Mesenchymal stem cell (in vitro differentiated cells and primary cell): ENCODE measurements at regions not wholly inside any gene's neighbourhood (a gene's known extent, or its start where the extent isn't known, plus 50 kb on each side); places are given as distances from the start of the nearest gene placed in this dataset.

Experiments
- DNase-seq: peaks from one replicate; pipeline ENCODE4 v3.0.0-alpha.2; 2013
- H2AFZ ChIP-seq: one replicate; pipeline ENCODE4 v1.6.1; 2013; ENCODE audit warnings: low read depth, mild to moderate bottlenecking, control low read depth, inconsistent platforms, low read length, moderate library complexity
- H2AK5ac ChIP-seq: 2 replicates; pipeline ENCODE4 v1.6.1; 2013; ENCODE audit warnings: low read length, moderate library complexity, mild to moderate bottlenecking, inconsistent platforms; ENCODE audit not compliant: severe bottlenecking
- H2BK120ac ChIP-seq: one replicate; pipeline ENCODE4 v1.6.1; 2013; ENCODE audit warnings: low read depth, mild to moderate bottlenecking, inconsistent platforms, low read length, moderate library complexity
- H2BK12ac ChIP-seq, 2 experiments: one replicate each; pipeline ENCODE4 v1.6.1; 2013; ENCODE audit warnings: inconsistent platforms in 2 of 2, low read length in 2 of 2, mild to moderate bottlenecking in 2 of 2, moderate library complexity in 2 of 2, control low read depth in 1 of 2
- H2BK15ac ChIP-seq: one replicate; pipeline ENCODE4 v1.6.1; 2013; ENCODE audit warnings: mild to moderate bottlenecking, low read depth, inconsistent platforms; ENCODE audit not compliant: poor library complexity, severe bottlenecking
- H2BK5ac ChIP-seq: 2 replicates; pipeline ENCODE4 v1.6.1; 2013; ENCODE audit warnings: low read depth, mild to moderate bottlenecking, low read length, control low read depth, inconsistent platforms; ENCODE audit not compliant: poor library complexity, severe bottlenecking
- H3K14ac ChIP-seq, 2 experiments: one replicate each; pipeline ENCODE4 v1.6.1; 2013; ENCODE audit warnings: inconsistent platforms in 2 of 2, low read length in 2 of 2, control low read depth in 1 of 2, mild to moderate bottlenecking in 1 of 2, moderate library complexity in 1 of 2
- H3K18ac ChIP-seq, 2 experiments: one replicate each; pipeline ENCODE4 v1.6.1; 2013; ENCODE audit warnings: inconsistent platforms in 2 of 2, low read length in 2 of 2, control low read depth in 1 of 2, low read depth in 1 of 2, mild to moderate bottlenecking in 1 of 2
- H3K23ac ChIP-seq, 2 experiments: one replicate each; pipeline ENCODE4 v1.6.1; 2013; ENCODE audit warnings: inconsistent platforms in 2 of 2, low read length in 2 of 2, mild to moderate bottlenecking in 2 of 2, moderate library complexity in 2 of 2, control low read depth in 1 of 2
- H3K27ac ChIP-seq: 2 replicates; pipeline ENCODE4 v1.5.1; 2013; ENCODE audit warnings: mild to moderate bottlenecking, moderate library complexity, low read length, control low read depth, inconsistent platforms; ENCODE audit not compliant: poor library complexity, severe bottlenecking
- H3K27me3 ChIP-seq, 2 experiments: 2 replicates each; pipeline versions ENCODE4 v1.6.1 to v1.7.0; 2013; ENCODE audit warnings: low read length in 2 of 2, mild to moderate bottlenecking in 2 of 2, moderate library complexity in 2 of 2, control low read depth in 1 of 2, inconsistent platforms in 1 of 2; ENCODE audit not compliant: control insufficient read depth in 1 of 2, insufficient read depth in 1 of 2
- H3K36me3 ChIP-seq, 2 experiments: 2 replicates each; pipeline versions ENCODE4 v1.6.1 to v1.7.0; 2013; ENCODE audit warnings: low read length in 2 of 2, control low read depth in 1 of 2, inconsistent platforms in 1 of 2, low read depth in 1 of 2, mild to moderate bottlenecking in 1 of 2; ENCODE audit not compliant: insufficient read depth in 2 of 2, control insufficient read depth in 1 of 2
- H3K4ac ChIP-seq, 2 experiments: one replicate each; pipeline ENCODE4 v1.6.1; 2013; ENCODE audit warnings: inconsistent platforms in 2 of 2, low read length in 2 of 2, mild to moderate bottlenecking in 2 of 2, moderate library complexity in 2 of 2, control low read depth in 1 of 2, low read depth in 1 of 2
- H3K4me1 ChIP-seq: 2 replicates; pipeline ENCODE4 v1.6.1; 2013; ENCODE audit warnings: low read depth, low read length, control low read depth; ENCODE audit not compliant: control insufficient read depth, insufficient read depth
- H3K4me2 ChIP-seq: 2 replicates; pipeline ENCODE4 v1.6.1; 2013; ENCODE audit warnings: low read length, mild to moderate bottlenecking, inconsistent platforms; ENCODE audit not compliant: poor library complexity, severe bottlenecking
- H3K4me3 ChIP-seq, 2 experiments: 2 replicates each; pipeline versions ENCODE4 v1.5.1 to v1.7.0; 2013; ENCODE audit warnings: low read length in 2 of 2, mild to moderate bottlenecking in 2 of 2, control low read depth in 1 of 2, low read depth in 1 of 2; ENCODE audit not compliant: insufficient read depth in 1 of 2
- H3K79me1 ChIP-seq: replicated peaks from 2 replicates; pipeline ENCODE4 v1.6.1; 2013; ENCODE audit warnings: mild to moderate bottlenecking, control low read depth, low read length, inconsistent platforms; ENCODE audit not compliant: poor library complexity, severe bottlenecking
- H3K9ac ChIP-seq: 2 replicates; pipeline ENCODE4 v1.7.0; 2013; ENCODE audit warnings: mild to moderate bottlenecking, low read length, moderate library complexity
- H3K9me3 ChIP-seq: 2 replicates; pipeline ENCODE4 v1.7.0; 2013; ENCODE audit warnings: mild to moderate bottlenecking, low read length; ENCODE audit not compliant: control insufficient read depth
- H4K8ac ChIP-seq: one replicate; pipeline ENCODE4 v1.6.1; 2013; ENCODE audit warnings: inconsistent platforms, mild to moderate bottlenecking, low read length, moderate library complexity
- H4K91ac ChIP-seq: one replicate; pipeline ENCODE4 v1.6.1; 2013; ENCODE audit warnings: mild to moderate bottlenecking, low read length, inconsistent platforms
- WGBS: methylation state at CpG from one replicate; pipeline ENCODE4 v1.1.7; 2013; ENCODE audit warnings: mixed read lengths; 5-methylcytosine and 5-hydroxymethylcytosine counted together

DNA sequence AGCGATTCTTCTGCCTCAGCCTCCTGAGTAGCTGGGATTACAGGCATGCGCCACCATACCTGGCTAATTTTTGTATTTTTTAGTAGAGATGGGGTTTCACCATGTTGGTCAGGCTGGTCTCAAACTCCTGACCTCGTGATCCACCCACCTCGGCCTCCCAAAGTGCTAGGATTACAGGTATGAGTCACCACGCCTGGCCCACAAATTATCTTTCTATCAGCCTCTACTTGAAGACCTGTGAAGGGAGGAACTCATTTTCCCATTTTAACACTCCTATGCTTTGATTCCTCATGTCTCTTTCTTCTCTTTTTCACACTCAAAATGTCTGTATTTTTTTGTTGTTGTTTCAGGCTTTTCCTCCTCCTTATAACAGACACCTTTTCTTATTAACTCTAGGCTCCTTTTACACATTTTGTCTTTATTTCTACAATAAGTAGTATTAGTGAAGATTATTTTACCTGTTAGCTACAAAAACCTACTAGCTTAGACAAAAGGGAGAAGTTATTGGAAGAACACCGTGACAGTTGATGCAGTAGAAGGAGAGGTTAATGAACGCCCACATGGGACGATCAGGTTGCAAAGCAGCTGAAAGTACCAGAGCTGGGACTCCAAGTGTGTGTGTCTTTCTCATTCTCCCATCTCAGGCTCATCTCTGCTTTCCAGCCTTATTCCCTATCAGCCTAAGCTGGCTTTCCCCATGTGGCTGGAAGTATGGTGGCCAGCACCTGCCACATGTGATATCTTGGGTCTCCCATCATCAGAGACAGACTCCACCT, 97.6 kb upstream of the AGAP1 start:
- no peak overlapping the region for H4K91ac ChIP-seq
- H2AFZ ChIP-seq: no peak overlapping the region
- H3K79me1 ChIP-seq: no peaks in the 10 kb centered on the region
- H3K4ac ChIP-seq: no peak overlapping the region
- no peaks in the 10 kb centered on the region for H3K36me3 ChIP-seq
- no peak overlapping the region for H2BK120ac ChIP-seq
- no peak overlapping the region for H2BK5ac ChIP-seq
- no peaks in the 10 kb centered on the region for H3K9me3 ChIP-seq
- no peak overlapping the region for H3K14ac ChIP-seq
- H2BK15ac ChIP-seq: no peak overlapping the region
- H4K8ac ChIP-seq: no peak overlapping the region
- no peak for DNase-seq
- no peaks in the 10 kb centered on the region for H3K27me3 ChIP-seq
- H3K4me2 ChIP-seq: no peak overlapping the region
- no peak overlapping the region for H2BK12ac ChIP-seq
- 81% methylated on average over 6 of the region's 8 CpGs for WGBS
- no peak overlapping the region for H3K9ac ChIP-seq
- H3K4me3 ChIP-seq: no peak overlapping the region
- H3K4me1 ChIP-seq: peaks cover 3% of the 10 kb centered on the region
- no peak overlapping the region for H3K18ac ChIP-seq
- no peak overlapping the region for H2AK5ac ChIP-seq
- H3K23ac ChIP-seq: no peak overlapping the region
- no peak overlapping the region for H3K27ac ChIP-seq

DNA sequence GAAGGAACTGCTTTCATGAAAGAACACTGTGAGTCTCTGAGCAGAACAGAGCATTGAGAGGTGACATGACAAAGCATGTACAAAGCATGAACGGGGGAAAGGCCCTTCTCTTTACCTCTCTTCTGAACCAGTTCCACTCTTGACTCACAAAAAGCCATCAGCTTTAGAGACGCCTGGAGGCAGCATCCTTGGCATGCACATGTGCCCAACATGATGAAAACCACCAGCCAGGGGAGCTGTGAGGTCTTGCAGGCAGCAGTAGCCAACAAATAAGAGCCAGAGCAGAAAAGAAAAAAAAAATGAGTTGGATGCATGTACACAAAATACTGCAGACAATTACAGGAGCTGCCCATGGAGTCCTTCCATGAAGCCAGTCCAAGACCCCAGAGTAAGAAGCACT, 95.5 kb upstream of the AGAP1 start:
- no peak overlapping the region for H3K23ac ChIP-seq
- peaks cover 3% of the 10 kb centered on the region for H3K4me1 ChIP-seq
- no peak overlapping the region for H2AK5ac ChIP-seq
- H2BK15ac ChIP-seq: no peak overlapping the region
- no peak overlapping the region for H3K9ac ChIP-seq
- no peak overlapping the region for H3K4me2 ChIP-seq
- no peak overlapping the region for H2BK5ac ChIP-seq
- 76% methylated on average over 2 of the region's 2 CpGs for WGBS
- no peak overlapping the region for H2BK120ac ChIP-seq
- no peaks in the 10 kb centered on the region for H3K79me1 ChIP-seq
- no peak overlapping the region for H3K14ac ChIP-seq
- no peak for DNase-seq
- H3K9me3 ChIP-seq: no peaks in the 10 kb centered on the region
- no peak overlapping the region for H2AFZ ChIP-seq
- no peak overlapping the region for H3K27ac ChIP-seq
- no peak overlapping the region for H2BK12ac ChIP-seq
- no peak overlapping the region for H3K4me3 ChIP-seq
- H3K27me3 ChIP-seq: peaks cover 0 to 4% of the 10 kb centered on the region in 2 experiments
- H3K36me3 ChIP-seq: no peaks in the 10 kb centered on the region
- H3K4ac ChIP-seq: no peak overlapping the region
- no peak overlapping the region for H3K18ac ChIP-seq
- no peak overlapping the region for H4K91ac ChIP-seq
- H4K8ac ChIP-seq: no peak overlapping the region

GRCh38 chr2:235399895-235400294, 93.9 kb upstream of the AGAP1 start:
- Histone ChIP-seq H4K91ac (no peak overlapping the region), H2BK15ac (no peak overlapping the region), H3K4me3 (no peak overlapping the region), H3K9ac (no peak overlapping the region), H3K4ac (no peak overlapping the region), H2BK120ac (no peak overlapping the region), H3K79me1 (no peaks in the 10 kb centered on the region), H3K27me3 (peaks cover 0 to 4% of the 10 kb centered on the region in 2 experiments), H3K18ac (no peak overlapping the region), H3K36me3 (no peaks in the 10 kb centered on the region), H3K14ac (no peak overlapping the region), H3K4me1 (no peaks in the 10 kb centered on the region), H2AK5ac (no peak overlapping the region), H3K23ac (no peak overlapping the region), H4K8ac (no peak overlapping the region), H2BK5ac (no peak overlapping the region), H3K9me3 (no peaks in the 10 kb centered on the region), H2BK12ac (no peak overlapping the region), H2AFZ (no peak overlapping the region), H3K27ac (no peak overlapping the region), H3K4me2 (no peak overlapping the region)
- 40% methylated on average over 1 of the region's 1 CpG for WGBS
- no peak for DNase-seq

- Histone ChIP-seq H3K4me2 (no peak overlapping the region), H3K23ac (no peak overlapping the region), H3K27ac (no peak overlapping the region), H3K36me3 (no peaks in the 10 kb centered on the region), H2AFZ (no peak overlapping the region), H4K8ac (no peak overlapping the region), H3K27me3 (peaks cover 0 to 4% of the 10 kb centered on the region in 2 experiments), H3K9me3 (no peaks in the 10 kb centered on the region), H3K4me1 (no peaks in the 10 kb centered on the region), H4K91ac (no peak overlapping the region), H2BK5ac (no peak overlapping the region), H3K9ac (no peak overlapping the region), H2BK120ac (no peak overlapping the region), H3K79me1 (no peaks in the 10 kb centered on the region), H3K14ac (no peak overlapping the region), H3K4ac (no peak overlapping the region), H2BK15ac (no peak overlapping the region), H2BK12ac (no peak overlapping the region), H3K18ac (no peak overlapping the region), H3K4me3 (no peak overlapping the region), H2AK5ac (no peak overlapping the region)
- DNase-seq: no peak
- 81% methylated on average over 2 of the region's 2 CpGs for WGBS
Observed at GRCh38 chr2:235402422-235402821, 91.4 kb upstream of the AGAP1 start.
